ENCODE measurements at regions not wholly inside any gene's neighbourhood (a gene's known extent, or its start where the extent isn't known, plus 50 kb on each side); places are given as distances from the start of the nearest gene placed in this dataset.
"Not testable (repeated sequence)": the region's sequence is repeated elsewhere in the genome, so short reads cannot be mapped to it uniquely, and the experiment has no call there.

- no peaks in the 10 kb centered on the region for H3K27me3 Mint-ChIP-seq
- DNase-seq: no peak
- no peak overlapping the region for H3K4me3 Mint-ChIP-seq
- CTCF ChIA-PET: no interaction called here
- no peaks in the 10 kb centered on the region for H3K9me3 Mint-ChIP-seq
- H3K4me1 Mint-ChIP-seq: no peaks in the 10 kb centered on the region
- no peak overlapping the region for H3K27ac Mint-ChIP-seq
- H3K36me3 Mint-ChIP-seq: no peaks in the 10 kb centered on the region
Measured at GRCh38 chr18:10249801-10250200, 204.6 kb upstream of the APCDD1 start.

- DNase-seq: no peak
- H3K27me3 Mint-ChIP-seq: no peaks in the 10 kb centered on the region
- no peak overlapping the region for H3K27ac Mint-ChIP-seq
- no peak overlapping the region for H3K4me3 Mint-ChIP-seq
- no peaks in the 10 kb centered on the region for H3K9me3 Mint-ChIP-seq
- H3K4me1 Mint-ChIP-seq: no peaks in the 10 kb centered on the region
- no peaks in the 10 kb centered on the region for H3K36me3 Mint-ChIP-seq
- CTCF ChIA-PET: no interaction called here
Measured at GRCh38 chr18:10252494-10252893, 201.9 kb upstream of the APCDD1 start.

GRCh38 chr18:10252952-10253705 is 201.3 kb upstream of the APCDD1 start:
- Mint-ChIP-seq H3K4me1 (no peaks in the 10 kb centered on the region), H3K4me3 (no peak overlapping the region), H3K27ac (no peak overlapping the region), H3K9me3 (no peaks in the 10 kb centered on the region), H3K36me3 (no peaks in the 10 kb centered on the region), H3K27me3 (no peaks in the 10 kb centered on the region)
- no peak for DNase-seq
- CTCF ChIA-PET: interaction anchor here (0.5 kb wide), 1 partner anchor 177 kb away, joined by 3 read pairs; no protein-coding TSS in a partner anchor

- DNase-seq, H3K36me3 Mint-ChIP-seq, CTCF ChIA-PET, H3K9me3 Mint-ChIP-seq, H3K4me3 Mint-ChIP-seq, H3K4me1 Mint-ChIP-seq, H3K27ac Mint-ChIP-seq, H3K27me3 Mint-ChIP-seq: not testable (repeated sequence)
Measured at GRCh38 chr18:10256276-10256675, 198.2 kb upstream of the APCDD1 start.

- Mint-ChIP-seq H3K36me3 (no peaks in the 10 kb centered on the region), H3K4me3 (no peak overlapping the region), H3K27me3 (no peaks in the 10 kb centered on the region), H3K4me1 (no peaks in the 10 kb centered on the region), H3K27ac (no peak overlapping the region), H3K9me3 (no peaks in the 10 kb centered on the region)
- CTCF ChIA-PET: no interaction called here
- no peak for DNase-seq
Measured at GRCh38 chr18:10258836-10259474, 195.5 kb upstream of the APCDD1 start.

- no peak for DNase-seq
- CTCF ChIA-PET: no interaction called here
- no peaks in the 10 kb centered on the region for H3K27me3 Mint-ChIP-seq
- no peaks in the 10 kb centered on the region for H3K9me3 Mint-ChIP-seq
- no peak overlapping the region for H3K4me3 Mint-ChIP-seq
- no peak overlapping the region for H3K27ac Mint-ChIP-seq
- H3K36me3 Mint-ChIP-seq: no peaks in the 10 kb centered on the region
- no peaks in the 10 kb centered on the region for H3K4me1 Mint-ChIP-seq
Measured at GRCh38 chr18:10259901-10260300, 194.5 kb upstream of the APCDD1 start.

GRCh38 chr18:10261344-10262276 is 192.8 kb upstream of the APCDD1 start:
- H3K9me3 Mint-ChIP-seq: no peaks in the 10 kb centered on the region
- no peak for DNase-seq
- H3K27me3 Mint-ChIP-seq: no peaks in the 10 kb centered on the region
- CTCF ChIA-PET: no interaction called here
- H3K27ac Mint-ChIP-seq: no peak overlapping the region
- no peaks in the 10 kb centered on the region for H3K4me1 Mint-ChIP-seq
- no peaks in the 10 kb centered on the region for H3K36me3 Mint-ChIP-seq
- H3K4me3 Mint-ChIP-seq: no peak overlapping the region

GRCh38 chr18:10262566-10262965 is 191.9 kb upstream of the APCDD1 start:
- Mint-ChIP-seq H3K4me3 (no peak overlapping the region), H3K9me3 (no peaks in the 10 kb centered on the region)

GRCh38 chr18:10264260-10264659 is 190.2 kb upstream of the APCDD1 start:
- Mint-ChIP-seq H3K9me3 (no peaks in the 10 kb centered on the region), H3K4me3 (no peak overlapping the region)

More at GRCh38 chr18:10262566-10262965, 191.9 kb upstream of the APCDD1 start:
- CTCF ChIA-PET: no interaction called here
- no peaks in the 10 kb centered on the region for H3K36me3 Mint-ChIP-seq
- H3K27ac Mint-ChIP-seq: no peak overlapping the region
- H3K4me1 Mint-ChIP-seq: no peaks in the 10 kb centered on the region
- H3K27me3 Mint-ChIP-seq: no peaks in the 10 kb centered on the region
- DNase-seq: no peak

GRCh38 chr18:10265560-10266333 is 188.7 kb upstream of the APCDD1 start:
- CTCF ChIA-PET: no interaction called here
- no peaks in the 10 kb centered on the region for H3K4me1 Mint-ChIP-seq
- H3K27ac Mint-ChIP-seq: no peak overlapping the region
- H3K36me3 Mint-ChIP-seq: no peaks in the 10 kb centered on the region
- H3K4me3 Mint-ChIP-seq: no peak overlapping the region
- no peak for DNase-seq
- no peaks in the 10 kb centered on the region for H3K27me3 Mint-ChIP-seq
- H3K9me3 Mint-ChIP-seq: no peaks in the 10 kb centered on the region

More at GRCh38 chr18:10264260-10264659, 190.2 kb upstream of the APCDD1 start:
- Mint-ChIP-seq H3K36me3 (no peaks in the 10 kb centered on the region), H3K27me3 (no peaks in the 10 kb centered on the region), H3K4me1 (no peaks in the 10 kb centered on the region), H3K27ac (no peak overlapping the region)
- CTCF ChIA-PET: no interaction called here
- no peak for DNase-seq

GRCh38 chr18:10266334-10266590 is 188.2 kb upstream of the APCDD1 start:
- no peak overlapping the region for H3K27ac Mint-ChIP-seq
- H3K36me3 Mint-ChIP-seq: no peaks in the 10 kb centered on the region
- H3K9me3 Mint-ChIP-seq: no peaks in the 10 kb centered on the region
- H3K27me3 Mint-ChIP-seq: no peaks in the 10 kb centered on the region
- CTCF ChIA-PET: no interaction called here
- H3K4me3 Mint-ChIP-seq: no peak overlapping the region
- no peak for DNase-seq
- no peaks in the 10 kb centered on the region for H3K4me1 Mint-ChIP-seq

GRCh38 chr18:10269261-10269660 is 185.2 kb upstream of the APCDD1 start:
- no peaks in the 10 kb centered on the region for H3K27me3 Mint-ChIP-seq
- CTCF ChIA-PET: no interaction called here
- DNase-seq: no peak
- H3K27ac Mint-ChIP-seq: no peak overlapping the region
- peaks cover 2% of the 10 kb centered on the region for H3K9me3 Mint-ChIP-seq
- no peaks in the 10 kb centered on the region for H3K36me3 Mint-ChIP-seq
- no peaks in the 10 kb centered on the region for H3K4me1 Mint-ChIP-seq
- no peak overlapping the region for H3K4me3 Mint-ChIP-seq

- Mint-ChIP-seq H3K36me3 (no peaks in the 10 kb centered on the region), H3K27ac (no peak overlapping the region), H3K9me3 (peaks cover 2% of the 10 kb centered on the region), H3K27me3 (no peaks in the 10 kb centered on the region), H3K4me1 (no peaks in the 10 kb centered on the region), H3K4me3 (no peak overlapping the region)
- CTCF ChIA-PET: no interaction called here
- no peak for DNase-seq
Measured at GRCh38 chr18:10270151-10270571, 184.3 kb upstream of the APCDD1 start.

- H3K27ac Mint-ChIP-seq: no peak overlapping the region
- CTCF ChIA-PET: no interaction called here
- no peaks in the 10 kb centered on the region for H3K4me1 Mint-ChIP-seq
- no peaks in the 10 kb centered on the region for H3K27me3 Mint-ChIP-seq
- H3K36me3 Mint-ChIP-seq: no peaks in the 10 kb centered on the region
- peaks cover 2% of the 10 kb centered on the region for H3K9me3 Mint-ChIP-seq
- no peak for DNase-seq
- H3K4me3 Mint-ChIP-seq: no peak overlapping the region
Measured at GRCh38 chr18:10271481-10271880, 183.0 kb upstream of the APCDD1 start.
